PC-9 (cell line): ENCODE measurements at regions not wholly inside any gene's neighbourhood (a gene's known extent, or its start where the extent isn't known, plus 50 kb on each side); places are given as distances from the start of the nearest gene placed in this dataset.
A peak's percentile ranks its signal among the peaks of the same experiment; 100 is the strongest.
"Not testable (repeated sequence)": the region's sequence is repeated elsewhere in the genome, so short reads cannot be mapped to it uniquely, and the experiment has no call there.

Source experiments
- BruUV-seq: library from RNA; stranded (reverse); fragments of 400-500 nt; replicated peaks from 2 replicates; lab custom pipeline; 2021; lab: Mats Ljungman, UMichigan
- CTCF ChIA-PET: fragments of 300-600 bp; sonication (Branson Sonifier 250); formaldehyde crosslinking; loops from one replicate; lab custom pipeline; 2022; ENCODE audit warnings: antibody characterized with exemption; lab: Charles Lee
- POLR2A ChIA-PET: fragments of 300-600 bp; sonication (Branson Sonifier 250); formaldehyde crosslinking; loops from one replicate; lab custom pipeline; 2022; ENCODE audit warnings: antibody characterized with exemption; ENCODE audit not compliant: unreplicated experiment; lab: Charles Lee
- DNase-seq, 2 experiments: peaks; one replicate each; pipeline versions ENCODE4 v3.0.0 to v3.0.0-alpha.2; 2015 to 2022; ENCODE audit warnings: mixed read lengths in 1 of 2
- H2AFZ ChIP-seq: fragments of 200-600 bp; sonication (generic); 2 replicates; pipeline ENCODE4 v1.8.1; 2017; ENCODE audit warnings: antibody characterized with exemption
- H3F3A ChIP-seq: fragments of 200-600 bp; sonication (generic); 2 replicates; pipeline ENCODE4 v1.8.1; 2017; ENCODE audit warnings: antibody characterized with exemption, mild to moderate bottlenecking, low read depth; ENCODE audit not compliant: insufficient read depth
- H3K27ac ChIP-seq: fragments of 200-600 bp; sonication (generic); 2 replicates; pipeline ENCODE4 v1.6.1; 2016; ENCODE audit warnings: mixed run types
- H3K27me3 ChIP-seq: fragments of 200-600 bp; sonication (generic); 2 replicates; pipeline ENCODE4 v1.6.1; 2016; ENCODE audit warnings: low read depth, mixed run types; ENCODE audit not compliant: insufficient read depth
- H3K36me3 ChIP-seq: fragments of 200-600 bp; sonication (generic); 2 replicates; pipeline ENCODE4 v1.6.1; 2016; ENCODE audit warnings: low read depth, mixed run types
- H3K4me1 ChIP-seq: fragments of 200-600 bp; sonication (generic); replicated peaks from 2 replicates; pipeline ENCODE4 v1.6.1; 2016; ENCODE audit warnings: mixed run types; ENCODE audit not compliant: insufficient read depth
- H3K4me2 ChIP-seq: fragments of 200-600 bp; sonication (generic); 2 replicates; pipeline ENCODE4 v1.6.1; 2017; ENCODE audit warnings: mixed run types
- H3K4me3 ChIP-seq: fragments of 200-600 bp; sonication (generic); 2 replicates; pipeline ENCODE4 v1.6.1; 2016; ENCODE audit warnings: mixed run types
- H3K79me2 ChIP-seq: fragments of 200-600 bp; sonication (generic); 2 replicates; pipeline ENCODE4 v1.6.1; 2017; ENCODE audit warnings: low read depth, mixed run types
- H3K9me2 ChIP-seq: fragments of 200-600 bp; sonication (generic); 2 replicates; pipeline ENCODE4 v1.8.1; 2017; ENCODE audit warnings: mild to moderate bottlenecking; ENCODE audit not compliant: insufficient read depth
- H3K9me3 ChIP-seq: fragments of 200-600 bp; sonication (generic); 2 replicates; pipeline ENCODE4 v1.8.1; 2016; ENCODE audit warnings: low read depth; ENCODE audit not compliant: insufficient read depth
- H4K20me1 ChIP-seq: fragments of 200-600 bp; sonication (generic); 2 replicates; pipeline ENCODE4 v1.8.1; 2017; ENCODE audit not compliant: insufficient read depth
- CTCF ChIP-seq: fragments of 200-600 bp; sonication (generic); conservative IDR thresholded peaks from 2 replicates; pipeline ENCODE4 v1.6.1; 2017; ENCODE audit warnings: mixed run types, antibody characterized with exemption, mild to moderate bottlenecking, moderate library complexity
- EZH2 ChIP-seq: fragments of 200-600 bp; sonication (generic); IDR thresholded peaks from 2 replicates; pipeline ENCODE4 v1.8.0; 2017; ENCODE audit warnings: antibody characterized with exemption, low read depth
- intact Hi-C: fragments of 100-400 bp; cut with micrococcal nuclease; formaldehyde crosslinking; loops from one replicate; pipeline ENCODE4 v1.10.0; 2022; ENCODE audit not compliant: unreplicated experiment

DNA sequence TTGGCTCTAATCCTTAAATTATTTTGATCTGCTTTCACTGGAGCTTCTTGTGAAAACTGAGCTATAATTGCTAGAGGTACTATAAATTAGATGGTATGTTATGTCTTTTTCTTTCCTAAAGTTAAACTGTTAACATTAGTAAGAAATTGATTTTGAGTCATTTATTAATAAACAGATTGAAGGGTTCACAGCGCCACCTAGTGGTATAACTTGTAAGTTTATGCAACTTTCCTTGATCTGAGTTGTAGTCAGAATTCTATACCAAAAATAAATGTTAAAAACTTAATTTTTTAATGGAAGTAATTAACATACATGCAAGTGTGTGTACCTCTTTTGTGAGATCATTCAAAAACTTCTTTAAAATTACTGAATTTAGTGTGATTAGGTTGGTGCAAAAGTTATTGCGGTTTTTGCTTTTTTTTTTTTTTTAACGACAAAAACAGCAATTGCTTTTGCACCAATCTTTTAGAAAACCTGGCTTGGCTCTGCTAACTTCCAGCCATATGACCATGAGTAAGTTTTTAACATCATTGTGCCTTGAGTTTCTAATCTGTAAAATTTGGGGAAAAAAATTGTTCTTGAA lies 151.5 kb downstream of the CENPC start:
- POLR2A ChIA-PET = no interaction called here
- intact Hi-C loops = no loop called here
- Histone ChIP-seq H3K79me2 (no peaks in the 10 kb centered on the region), H3K9me2 (no peaks in the 10 kb centered on the region), H3K4me3 (no peak overlapping the region), H3K9me3 (no peaks in the 10 kb centered on the region), H3K36me3 (no peaks in the 10 kb centered on the region), H3K4me2 (no peak overlapping the region), H2AFZ (no peak overlapping the region), H3F3A (no peaks in the 10 kb centered on the region), H4K20me1 (no peaks in the 10 kb centered on the region), H3K4me1 (no peaks in the 10 kb centered on the region), H3K27me3 (no peaks in the 10 kb centered on the region; the same call in 1 of the 2 replicates), H3K27ac (no peak overlapping the region)
- no peak for TF ChIP-seq EZH2
- peak; percentile 80 for TF ChIP-seq CTCF
- no TSS peak for BruUV-seq
- no peak for DNase-seq
- CTCF ChIA-PET = no interaction called here

- CTCF ChIA-PET = no interaction called here
- TF ChIP-seq EZH2 (no peak), CTCF (no peak)
- Histone ChIP-seq H3K4me1 (no peaks in the 10 kb centered on the region), H3K36me3 (no peaks in the 10 kb centered on the region), H3K27me3 (no peaks in the 10 kb centered on the region; the same call in 1 of the 2 replicates), H3K9me2 (no peaks in the 10 kb centered on the region), H3K79me2 (no peaks in the 10 kb centered on the region), H3K9me3 (no peaks in the 10 kb centered on the region), H3F3A (no peaks in the 10 kb centered on the region), H3K4me3 (no peak overlapping the region), H2AFZ (no peak overlapping the region), H3K4me2 (no peak overlapping the region), H4K20me1 (no peaks in the 10 kb centered on the region), H3K27ac (no peak overlapping the region)
- intact Hi-C loops = no loop called here
- no TSS peak for BruUV-seq
- DNase-seq = no peak
- POLR2A ChIA-PET = no interaction called here
Observed at GRCh38 chr4:67393007-67393406, 152.3 kb downstream of the CENPC start.

DNA sequence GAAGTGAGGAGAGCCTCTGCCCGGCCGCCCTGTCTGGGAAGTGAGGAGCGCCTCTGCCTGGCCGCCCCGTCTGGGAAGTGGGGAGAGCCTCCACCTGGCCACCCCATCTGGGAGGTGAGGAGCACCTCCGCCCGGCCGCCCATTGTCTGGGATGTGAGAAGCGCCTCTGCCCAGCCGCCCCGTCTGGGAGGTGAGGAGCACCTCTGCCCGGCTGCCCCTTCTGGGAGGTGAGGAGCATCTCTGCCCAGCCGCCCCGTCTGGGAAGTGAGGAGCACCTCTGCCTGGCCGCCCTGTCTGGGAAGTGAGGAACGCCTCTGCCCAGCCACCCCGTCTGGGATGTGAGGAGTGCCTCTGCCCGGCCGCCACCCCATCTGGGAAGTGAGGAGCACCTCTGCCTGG lies 163.9 kb downstream of the CENPC start:
- POLR2A ChIA-PET = not testable (repeated sequence)

DNA sequence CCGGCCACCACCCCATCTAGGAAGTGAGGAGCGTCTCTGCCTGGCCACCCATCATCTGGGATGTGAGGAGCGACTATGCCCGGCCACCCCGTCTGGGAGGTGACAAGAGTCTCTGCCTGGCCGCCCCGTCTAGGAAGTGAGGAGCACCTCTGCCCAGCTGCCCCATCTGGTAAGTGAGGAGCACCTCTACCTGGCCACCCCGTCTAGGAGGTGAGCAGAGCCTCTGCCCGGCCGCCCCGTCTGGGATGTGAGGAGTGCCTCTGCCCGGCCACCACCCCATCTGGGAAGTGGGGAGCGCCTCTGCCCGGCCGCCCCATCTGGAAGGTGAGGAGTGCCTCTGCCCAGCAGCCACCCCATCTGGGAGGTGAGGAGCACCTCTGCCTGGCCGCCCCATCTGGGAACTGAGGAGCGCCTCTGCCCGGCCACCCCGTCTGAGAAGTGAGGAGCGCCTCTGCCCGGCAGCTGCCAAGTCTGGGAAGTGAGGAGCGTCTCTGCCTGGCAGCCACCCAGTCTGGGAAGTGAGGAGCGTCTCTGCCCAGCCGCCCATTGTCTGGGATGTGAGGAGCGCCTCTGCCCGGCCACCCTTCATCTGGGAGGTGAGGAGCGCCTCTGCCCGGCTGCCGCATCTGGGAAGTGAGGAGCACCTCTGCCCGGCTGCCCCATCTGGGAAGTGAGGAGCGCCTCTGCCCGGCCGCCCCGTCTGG lies 164.4 kb downstream of the CENPC start:
- H3K27ac ChIP-seq, H3K4me2 ChIP-seq, intact Hi-C loops, H2AFZ ChIP-seq, H3K9me2 ChIP-seq, H3K4me1 ChIP-seq, H3K4me3 ChIP-seq, BruUV-seq, H3K36me3 ChIP-seq, H3K9me3 ChIP-seq, CTCF ChIA-PET, H3K79me2 ChIP-seq, DNase-seq, H3K27me3 ChIP-seq, H3F3A ChIP-seq, POLR2A ChIA-PET, H4K20me1 ChIP-seq: not testable (repeated sequence)

More for the DNA sequence above, 163.9 kb downstream of the CENPC start:
- H3K4me3 ChIP-seq, H3F3A ChIP-seq, H3K27ac ChIP-seq, H3K9me2 ChIP-seq, H3K27me3 ChIP-seq, H3K4me1 ChIP-seq, BruUV-seq, DNase-seq, H4K20me1 ChIP-seq, H3K79me2 ChIP-seq, H3K9me3 ChIP-seq, H3K36me3 ChIP-seq, CTCF ChIA-PET, intact Hi-C loops, H3K4me2 ChIP-seq, H2AFZ ChIP-seq: not testable (repeated sequence)
